ENCODE measurements at regions not wholly inside any gene's neighbourhood (a gene's known extent, or its start where the extent isn't known, plus 50 kb on each side); places are given as distances from the start of the nearest gene placed in this dataset.

DNA sequence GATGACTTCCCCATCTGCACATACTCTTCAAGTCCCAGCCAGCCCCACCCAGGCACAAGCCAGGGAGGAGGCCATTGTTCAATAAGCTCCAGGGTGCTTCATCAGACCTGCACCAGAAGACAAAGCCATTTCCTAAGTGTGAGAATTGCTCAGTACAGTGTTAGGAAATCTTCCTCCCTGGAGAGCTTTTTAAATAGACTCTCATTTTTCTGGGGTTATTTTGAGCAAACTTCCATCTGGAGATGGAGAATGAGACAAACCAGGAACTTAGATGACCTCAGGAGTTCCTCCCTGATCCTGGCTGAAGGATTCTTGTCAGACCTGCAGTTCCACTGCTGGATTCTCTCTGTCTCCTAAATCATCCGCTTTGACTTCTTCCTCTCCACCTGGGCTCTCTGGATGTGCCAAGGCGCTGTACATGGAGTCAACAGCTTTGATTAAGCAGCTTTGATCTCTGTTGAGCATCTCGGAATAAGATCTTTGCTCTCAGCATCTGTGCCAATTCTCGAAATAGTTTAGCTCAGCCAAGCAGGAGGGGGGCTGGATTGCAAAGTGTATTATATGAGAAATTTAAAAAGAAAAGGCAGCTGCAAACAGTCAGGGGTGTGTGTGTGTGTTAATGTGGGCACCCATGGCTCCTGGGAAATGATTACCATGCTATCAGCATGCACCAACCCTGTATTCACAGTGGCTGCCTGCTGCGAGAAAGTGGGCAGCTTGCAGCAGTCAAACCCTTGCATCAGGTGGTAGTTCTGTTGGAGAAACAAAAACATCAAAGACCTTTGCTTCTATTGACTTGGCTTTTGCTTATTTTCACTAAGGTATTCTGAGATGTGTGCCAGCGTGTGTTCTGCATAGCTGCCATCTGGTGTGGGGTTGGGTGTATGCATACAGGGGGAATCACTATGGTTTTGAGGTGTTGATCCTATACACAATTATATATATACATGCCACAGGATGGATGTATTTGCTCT lies 70.2 kb upstream of the NAV2 start:
- no peak for TF ChIP-seq POLR2A (IDR thresholded peaks at IDR 0.05)
- no peak for TF ChIP-seq CTCF (IDR thresholded peaks at IDR 0.05)
- no peak for TF ChIP-seq POLR2AphosphoS5 (IDR thresholded peaks at IDR 0.05)

GRCh38 chr11:19639603-19640105 lies 73.0 kb upstream of the NAV2 start:
- no peak overlapping the region for H3K4me3 ChIP-seq
- no peak overlapping the region for H3K27ac ChIP-seq
- no peak for DNase-seq (ENCODE audit: low spot score)
- no peaks in the 10 kb centered on the region for H3K36me3 ChIP-seq
- intact Hi-C loops (cut with DNase I): loop anchor here (5.0 kb wide), 1 partner anchor 33 kb away; no protein-coding TSS in a partner anchor
- H3K4me1 ChIP-seq (replicated peaks): no peaks in the 10 kb centered on the region
- H3K9me3 ChIP-seq: no peaks in the 10 kb centered on the region
- H3K27me3 ChIP-seq (replicated peaks; ENCODE audit: insufficient read depth): no peaks in the 10 kb centered on the region
- TF ChIP-seq CTCF (IDR thresholded peaks at IDR 0.05): no peak
- no peak for TF ChIP-seq POLR2A (IDR thresholded peaks at IDR 0.05)
- no peak for TF ChIP-seq POLR2AphosphoS5 (IDR thresholded peaks at IDR 0.05)
- WGBS: 91% methylated on average over 6 of the region's 6 CpGs

More for the DNA sequence above, 70.2 kb upstream of the NAV2 start:
- WGBS: 21% methylated on average over 6 of the region's 6 CpGs
- DNase-seq (ENCODE audit: low spot score): peak; percentile 16
- Histone ChIP-seq H3K27ac (no peak overlapping the region), H3K27me3 (replicated peaks; ENCODE audit: insufficient read depth) (no peaks in the 10 kb centered on the region), H3K36me3 (no peaks in the 10 kb centered on the region), H3K4me1 (replicated peaks) (no peaks in the 10 kb centered on the region), H3K9me3 (no peaks in the 10 kb centered on the region), H3K4me3 (no peak overlapping the region)
- intact Hi-C loops (cut with DNase I): no loop called here

- TF ChIP-seq POLR2AphosphoS5 (IDR thresholded peaks at IDR 0.05) (no peak), POLR2A (IDR thresholded peaks at IDR 0.05) (no peak), CTCF (IDR thresholded peaks at IDR 0.05) (no peak)
- no peak for DNase-seq (ENCODE audit: low spot score)
- H3K27ac ChIP-seq: no peak overlapping the region
- no peaks in the 10 kb centered on the region for H3K27me3 ChIP-seq (replicated peaks; ENCODE audit: insufficient read depth)
- no peaks in the 10 kb centered on the region for H3K4me1 ChIP-seq (replicated peaks)
- H3K36me3 ChIP-seq: no peaks in the 10 kb centered on the region
- H3K9me3 ChIP-seq: no peaks in the 10 kb centered on the region
- H3K4me3 ChIP-seq: no peak overlapping the region
- intact Hi-C loops (cut with DNase I): loop anchor here (5.0 kb wide), 1 partner anchor 37 kb away; no protein-coding TSS in a partner anchor
- 90% methylated on average over 3 of the region's 3 CpGs for WGBS
Measured at GRCh38 chr11:19635332-19635731, 77.3 kb upstream of the NAV2 start.

GRCh38 chr11:19633276-19633675 lies 79.4 kb upstream of the NAV2 start:
- intact Hi-C loops (cut with DNase I): no loop called here
- DNase-seq (ENCODE audit: low spot score): peak; percentile 71
- Histone ChIP-seq H3K27ac (peak overlapping the region; percentile 49 to 67), H3K36me3 (no peaks in the 10 kb centered on the region), H3K9me3 (no peaks in the 10 kb centered on the region), H3K4me1 (replicated peaks) (no peaks in the 10 kb centered on the region), H3K27me3 (replicated peaks; ENCODE audit: insufficient read depth) (no peaks in the 10 kb centered on the region), H3K4me3 (no peak overlapping the region)
- TF ChIP-seq POLR2AphosphoS5 (IDR thresholded peaks at IDR 0.05) (peak; percentile 26), POLR2A (IDR thresholded peaks at IDR 0.05) (no peak), CTCF (IDR thresholded peaks at IDR 0.05) (no peak)
- WGBS: 14% methylated on average over 7 of the region's 7 CpGs

Data from prostate gland (tissue), 2 donors.